HL-60 (cell line): ENCODE measurements at regions not wholly inside any gene's neighbourhood (a gene's known extent, or its start where the extent isn't known, plus 50 kb on each side); places are given as distances from the start of the nearest gene placed in this dataset.

Experiments used
- CTCF ChIP-seq: IDR thresholded peaks from one replicate; pipeline ENCODE4 v1.5.1; 2011; ENCODE audit warnings: low read length, control low read depth, inconsistent platforms; ENCODE audit not compliant: insufficient read depth
- POLR2AphosphoS5 ChIP-seq: IDR thresholded peaks from 2 replicates; pipeline ENCODE4 v1.6.1; 2012; ENCODE audit warnings: low read depth
- SPI1 ChIP-seq: IDR thresholded peaks from 2 replicates; pipeline ENCODE4 v1.6.1; 2012; ENCODE audit warnings: low read depth, mild to moderate bottlenecking, borderline replicate concordance

- no peak for TF ChIP-seq CTCF
- no peak for TF ChIP-seq POLR2AphosphoS5
- TF ChIP-seq SPI1, result no peak
These were observed 194.5 kb downstream of the OPA1 start for GRCh38 chr3:193787496-193787870.
